ENCODE measurements at regions not wholly inside any gene's neighbourhood (a gene's known extent, or its start where the extent isn't known, plus 50 kb on each side); places are given as distances from the start of the nearest gene placed in this dataset.
"Not testable (repeated sequence)": the region's sequence is repeated elsewhere in the genome, so short reads cannot be mapped to it uniquely, and the experiment has no call there.

DNA sequence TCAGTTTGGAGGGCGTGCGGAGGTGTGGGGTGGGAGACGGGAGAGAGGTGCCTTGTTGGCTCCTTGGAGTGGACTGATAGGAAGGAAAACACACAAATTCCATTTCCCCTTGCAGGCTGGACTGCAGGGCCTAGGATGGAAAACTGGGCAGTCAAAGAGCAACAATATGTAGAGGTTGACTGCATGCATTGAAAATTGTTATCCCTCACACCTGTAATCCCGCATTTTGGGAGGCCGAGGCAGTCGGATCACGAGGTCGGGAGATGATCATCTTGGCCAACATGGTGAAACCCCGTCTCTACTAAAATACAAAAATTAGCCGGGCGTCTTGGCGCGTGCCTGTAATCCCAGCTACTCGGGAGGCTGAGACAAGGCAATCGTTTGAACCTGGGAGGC lies 128.2 kb downstream of the PPIAL4G start:
- no peak for DNase-seq

DNA sequence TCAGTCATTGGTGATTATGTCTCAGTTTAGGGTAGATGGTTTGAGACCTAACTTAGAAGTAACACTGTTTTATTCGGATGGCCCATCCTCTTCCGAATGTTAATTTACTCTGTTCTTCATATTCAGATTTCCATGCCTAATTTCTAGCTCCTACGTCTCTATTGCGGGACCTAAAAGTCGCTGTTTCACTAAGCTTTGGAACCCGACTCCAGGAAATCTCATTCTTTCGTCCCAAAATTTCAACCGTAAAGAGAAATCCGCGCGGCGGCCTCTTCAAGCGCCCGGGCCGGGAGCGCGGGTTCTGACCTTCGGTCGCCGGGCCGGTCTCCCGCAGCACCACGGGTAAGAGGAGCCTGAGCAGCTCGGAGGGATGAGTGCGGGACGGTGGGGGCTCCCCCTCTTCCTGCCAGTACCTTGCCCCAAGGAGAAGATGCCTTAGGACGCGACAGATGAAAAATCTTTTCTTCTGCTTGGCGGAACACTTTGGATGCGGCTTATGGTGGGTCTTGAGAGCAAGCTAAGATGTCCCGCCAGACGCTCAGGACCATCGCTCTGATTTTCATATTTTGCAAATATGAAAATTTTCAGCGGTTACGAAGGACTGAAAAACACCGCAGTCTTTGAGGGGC lies 128.7 kb downstream of the PPIAL4G start:
- DNase-seq = no peak

DNA sequence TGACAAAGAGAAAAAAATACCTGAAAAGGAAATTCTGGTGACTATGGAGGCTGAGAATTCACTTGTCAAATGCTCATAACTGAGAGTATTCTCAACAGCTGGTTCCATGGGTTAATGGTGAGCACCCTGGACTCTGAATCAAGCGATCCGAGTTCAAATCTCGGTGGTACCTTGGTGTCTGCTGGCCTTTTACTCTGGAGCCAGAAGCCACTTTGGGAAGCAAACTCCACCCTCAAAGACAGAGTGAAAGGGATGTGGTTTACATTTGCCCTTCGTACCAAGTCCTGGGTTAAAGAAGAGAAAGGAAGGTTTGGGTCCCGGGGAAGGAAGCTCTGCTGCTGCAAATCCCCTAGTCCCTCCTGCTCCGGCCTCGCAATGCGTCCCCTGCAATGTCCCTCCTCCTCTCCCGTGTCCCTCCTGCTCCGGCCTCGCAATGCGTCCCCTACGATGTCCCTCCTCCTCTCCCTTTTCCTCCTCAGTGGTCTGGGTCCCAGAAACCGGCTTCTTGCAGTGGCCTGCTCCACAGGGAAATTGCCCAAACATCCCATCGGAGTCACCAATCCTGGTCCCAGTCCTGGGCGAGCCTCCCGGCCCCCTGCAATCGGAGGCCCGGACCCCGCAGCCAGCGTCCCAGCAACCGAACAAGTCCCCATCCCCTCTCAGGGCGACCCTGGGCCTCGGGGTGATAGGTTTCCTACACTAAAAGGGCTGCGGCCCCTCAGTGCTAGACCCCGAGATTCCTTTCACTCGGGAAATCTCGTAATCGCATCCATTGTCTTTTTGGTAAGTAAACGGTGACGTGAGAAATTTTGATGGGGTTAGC lies 129.4 kb downstream of the PPIAL4G start:
- DNase-seq = no peak

DNA sequence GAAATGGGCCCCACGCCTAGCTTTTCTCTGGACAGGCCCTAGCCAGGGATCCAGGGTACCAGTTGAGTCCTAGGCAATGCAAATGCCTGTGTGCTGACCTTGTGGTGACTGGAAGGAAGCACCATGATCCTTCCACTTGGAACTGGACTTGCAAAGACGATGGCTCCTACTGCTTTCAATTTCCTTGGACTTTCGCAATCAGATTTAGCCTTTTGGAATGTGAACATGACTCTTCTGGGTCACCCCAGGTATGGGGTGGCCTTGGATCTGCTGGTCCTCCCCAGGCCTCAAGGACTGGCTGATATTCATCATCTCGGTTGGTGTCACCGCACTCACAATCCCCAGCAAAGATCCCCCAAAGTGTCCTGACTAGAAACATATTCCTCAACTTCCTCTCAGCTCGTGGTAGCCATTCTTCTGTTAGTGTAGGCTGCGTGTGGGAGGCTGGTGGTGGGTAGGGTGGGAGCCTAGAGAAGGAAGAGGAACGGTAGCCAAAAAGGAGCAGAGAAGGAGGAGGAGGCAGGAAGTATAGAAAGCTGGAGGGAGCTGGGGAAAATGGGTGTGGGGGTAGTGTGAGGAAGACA lies 130.5 kb downstream of the PPIAL4G start:
- no peak for DNase-seq

DNA sequence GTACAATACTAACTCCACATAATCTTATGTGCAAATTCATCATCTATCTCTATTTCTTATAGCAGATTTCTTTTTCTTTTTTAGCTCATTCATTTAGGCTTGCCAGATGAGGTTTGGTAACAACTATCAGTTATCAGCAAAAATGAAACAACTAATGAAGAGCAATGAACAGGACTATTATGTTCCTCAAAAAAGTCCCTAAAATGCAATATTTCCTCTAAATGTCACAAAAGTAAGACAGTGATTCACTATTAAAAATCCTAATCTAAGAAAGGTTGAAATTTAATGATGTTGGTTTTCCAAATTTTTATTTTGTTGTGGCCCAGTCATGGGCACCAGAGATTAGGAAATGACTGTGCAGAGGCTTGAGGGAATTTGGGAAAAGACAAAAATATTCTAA lies 135.3 kb downstream of the PPIAL4G start:
- DNase-seq = no peak

DNA sequence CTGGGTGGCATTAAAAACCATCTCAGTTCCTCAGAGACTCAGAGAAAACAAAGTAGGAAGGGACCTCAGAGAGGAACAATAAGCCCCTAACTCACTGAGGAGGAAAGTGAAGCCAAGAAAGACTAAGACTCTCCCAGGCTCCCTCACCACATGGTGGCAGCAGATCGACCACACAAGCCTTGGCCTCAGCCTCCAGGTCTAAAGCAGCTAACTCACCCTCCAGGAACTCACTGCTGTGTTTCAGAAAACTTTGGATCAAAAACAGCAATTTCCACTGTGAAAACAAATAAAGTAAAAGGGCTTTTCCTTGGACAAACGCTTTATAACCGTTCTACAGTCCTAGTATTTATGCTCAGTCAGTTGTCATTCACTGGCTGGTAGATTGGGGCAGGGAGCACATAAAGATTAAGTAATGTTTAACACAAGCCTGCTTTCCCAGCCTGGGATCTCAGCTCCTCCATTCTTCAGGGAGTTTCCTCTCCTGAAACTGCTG lies 137.4 kb downstream of the PPIAL4G start:
- DNase-seq = peak; percentile 35

DNA sequence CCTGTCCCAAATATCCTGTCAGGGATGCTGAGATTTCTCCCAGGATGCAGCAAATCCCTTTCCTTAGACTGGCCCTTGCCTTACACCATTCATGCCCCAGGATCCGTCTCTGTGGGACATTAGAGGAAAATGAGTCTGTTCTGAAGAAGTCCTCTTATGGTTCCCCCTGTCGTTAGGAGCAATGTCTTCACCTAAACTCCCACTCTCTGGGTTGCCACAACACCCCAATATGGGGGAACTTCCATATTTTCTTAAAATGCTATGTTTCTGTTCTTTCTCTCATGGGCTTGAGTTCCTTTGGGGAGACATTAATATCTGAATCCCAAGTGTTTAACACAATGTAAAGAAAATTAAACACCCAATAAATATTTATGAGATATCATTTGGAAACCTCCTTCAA lies 138.5 kb downstream of the PPIAL4G start:
- not testable (repeated sequence) for DNase-seq

DNA sequence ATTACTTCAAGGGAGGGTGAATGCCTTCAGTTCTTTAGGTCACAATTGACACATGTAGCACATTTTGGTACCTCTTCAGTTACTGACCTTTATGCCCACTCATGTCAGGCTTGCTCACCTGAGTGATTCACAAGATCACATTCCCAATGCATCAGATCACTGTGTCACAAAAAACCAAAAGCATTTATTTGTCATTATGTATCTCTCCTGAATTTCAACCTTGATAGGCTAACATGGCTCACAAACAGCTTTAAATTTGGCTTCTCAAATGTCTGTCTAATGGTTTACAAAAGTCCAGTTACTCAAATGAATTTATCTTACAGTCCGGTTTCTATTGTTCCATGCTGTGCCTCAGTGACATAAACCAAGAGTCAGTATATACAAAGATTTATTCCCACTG lies 141.4 kb downstream of the PPIAL4G start:
- not testable (repeated sequence) for DNase-seq

DNA sequence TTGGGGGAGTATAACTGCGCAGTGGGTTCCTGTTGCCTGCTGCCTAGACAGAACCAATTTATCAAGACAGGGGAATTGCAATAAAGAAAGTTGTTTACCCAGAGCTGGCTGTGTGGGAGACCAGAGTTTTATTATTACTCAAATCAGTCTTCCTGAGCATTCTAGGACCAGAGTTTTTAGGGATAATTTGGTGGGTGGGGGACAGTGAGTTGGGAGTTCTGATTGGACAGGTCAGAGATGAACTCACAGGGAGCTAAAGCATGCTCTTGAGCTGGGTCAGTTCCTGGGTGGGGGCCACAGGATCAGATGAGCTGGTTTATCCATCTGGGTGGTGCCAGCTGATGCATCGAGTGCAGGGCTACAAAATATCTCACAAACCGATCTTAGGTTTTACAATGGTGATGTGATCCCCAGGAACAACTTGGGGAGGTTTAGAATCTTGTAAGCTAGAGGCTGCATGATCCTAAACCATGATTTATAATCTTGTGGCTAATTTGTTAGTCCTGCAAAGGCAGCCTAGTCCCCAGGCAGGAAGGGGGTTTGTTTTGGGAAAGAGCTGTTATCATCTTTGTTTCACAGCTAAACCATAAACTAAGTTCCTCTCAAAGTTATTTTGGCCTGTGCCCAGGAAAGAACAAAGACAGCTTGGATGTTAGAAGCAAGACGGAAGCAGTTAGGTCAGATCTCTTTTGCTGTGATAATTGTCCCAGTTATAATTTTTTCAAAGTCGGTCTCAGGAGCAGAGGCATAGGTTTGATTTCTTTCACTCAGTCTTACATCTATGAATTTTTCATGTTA lies 146.8 kb downstream of the PPIAL4G start:
- not testable (repeated sequence) for DNase-seq

DNA sequence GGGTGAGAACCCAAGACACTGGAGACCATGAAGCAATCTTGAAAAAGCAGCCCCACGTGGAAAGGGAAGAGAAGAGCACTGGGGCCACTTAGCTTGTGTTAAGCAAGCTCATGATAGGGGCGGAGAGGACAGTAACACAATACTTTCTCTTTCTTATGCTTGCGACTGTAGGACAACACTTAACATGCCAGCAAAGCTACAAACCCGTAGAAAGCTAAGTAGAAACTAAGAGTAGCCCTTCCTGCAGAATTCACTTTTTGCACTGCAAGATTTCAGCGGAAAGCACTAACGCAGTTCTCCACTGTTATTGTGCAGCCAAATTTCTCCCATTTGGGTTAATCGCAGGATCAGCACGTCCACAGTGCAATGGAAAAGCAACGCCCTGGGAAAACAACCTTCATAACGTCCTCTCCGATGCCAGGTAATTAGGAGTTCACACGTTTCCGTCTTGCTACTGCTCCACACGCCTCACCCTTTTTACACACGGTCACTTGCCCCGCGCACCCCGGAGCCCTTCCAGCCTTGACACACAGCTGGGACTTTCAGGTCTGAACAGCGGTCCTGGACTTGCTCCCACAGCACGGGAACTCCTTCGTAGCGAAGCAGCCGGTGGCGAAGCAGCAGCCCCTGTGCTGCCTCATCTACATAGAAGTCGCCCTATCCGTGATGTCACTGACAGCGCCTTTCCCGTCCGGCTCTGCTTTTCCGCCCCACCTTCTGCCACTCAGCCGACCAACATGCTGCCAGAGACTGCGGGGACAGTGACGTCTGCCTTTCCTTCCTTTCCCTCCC lies 148.6 kb downstream of the PPIAL4G start:
- DNase-seq = peak; percentile 82

DNA sequence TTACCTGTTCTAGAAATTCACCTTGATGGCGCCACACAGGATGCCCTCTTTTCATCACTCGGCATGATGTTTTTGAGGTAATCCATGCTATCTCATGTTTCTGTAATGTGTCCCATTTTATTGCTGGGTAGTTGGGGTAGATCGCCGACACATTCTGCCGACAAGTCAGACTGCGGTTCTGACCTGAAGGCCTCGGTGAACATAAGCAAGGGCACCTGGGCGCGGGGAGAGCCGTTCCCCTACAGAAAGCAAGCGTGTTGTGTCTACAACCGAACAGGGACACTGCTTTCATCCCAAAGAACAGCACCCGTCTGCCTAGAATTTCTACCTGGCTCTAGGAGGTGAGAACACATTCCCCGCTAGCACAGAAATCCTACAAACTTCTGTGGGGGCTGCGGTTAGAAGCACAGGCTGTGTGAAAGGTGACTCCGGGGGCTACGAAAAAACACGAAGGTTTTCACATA lies 149.2 kb downstream of the PPIAL4G start:
- peak; percentile 42 for DNase-seq

DNA sequence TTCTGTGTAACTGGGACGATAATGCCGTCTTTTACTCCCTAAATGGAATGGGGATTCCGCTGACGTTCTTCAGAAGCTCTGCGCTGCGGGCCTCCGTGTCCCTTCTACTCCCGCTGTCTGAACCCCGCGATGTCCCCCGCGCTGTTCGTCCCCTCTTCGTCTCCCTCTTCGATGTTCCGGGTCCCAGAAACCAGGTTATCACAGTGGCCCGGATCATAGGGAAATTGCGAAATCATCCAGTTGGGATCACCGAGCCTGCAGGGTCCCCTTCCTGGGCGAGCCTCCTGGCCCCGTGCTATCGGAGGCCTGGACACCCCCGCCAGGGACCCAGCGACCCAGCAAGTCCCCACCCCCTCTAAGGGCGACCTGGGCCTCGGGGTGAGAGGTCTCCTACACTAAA lies 154.2 kb downstream of the PPIAL4G start:
- no peak for DNase-seq

DNA sequence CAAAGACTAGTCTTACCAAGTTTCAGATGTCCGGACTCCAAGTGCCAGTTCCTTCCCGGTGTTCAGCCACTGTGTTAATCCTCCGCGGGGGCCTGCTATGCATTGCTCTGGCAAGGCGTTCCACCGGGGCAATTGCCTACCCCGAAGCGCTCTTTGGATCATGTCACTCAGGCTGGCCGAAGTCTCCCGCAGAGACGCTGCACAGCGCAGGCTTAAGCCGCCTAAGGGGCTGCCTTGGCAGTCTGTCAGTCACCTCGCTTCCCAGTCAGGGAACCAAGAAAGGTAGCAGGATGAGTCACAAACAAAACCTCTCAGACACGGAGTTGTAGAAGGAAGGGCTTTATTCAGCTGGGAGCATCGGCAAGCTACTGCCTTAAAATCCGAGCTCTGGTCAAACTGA lies 158.1 kb downstream of the PPIAL4G start:
- DNase-seq = not testable (repeated sequence)

DNA sequence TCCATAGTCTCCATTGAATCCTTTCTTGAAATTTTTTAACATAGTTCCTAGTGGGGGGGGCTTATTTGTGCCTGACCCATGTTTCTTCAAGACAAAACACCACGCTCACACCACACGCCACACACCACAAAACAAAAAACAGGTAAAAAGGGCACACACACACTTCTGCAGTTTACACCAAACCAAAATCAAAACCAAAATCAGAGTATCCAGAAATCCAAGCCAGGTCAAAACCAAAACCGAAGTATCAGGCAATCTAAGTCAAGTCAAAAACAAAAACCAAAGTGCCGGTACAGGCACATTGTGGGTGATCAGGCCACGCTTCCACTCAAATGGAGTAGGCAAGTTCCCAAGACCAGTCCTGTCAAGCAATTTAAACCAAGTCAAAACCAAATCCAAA lies 158.6 kb downstream of the PPIAL4G start:
- DNase-seq = not testable (repeated sequence)

DNA sequence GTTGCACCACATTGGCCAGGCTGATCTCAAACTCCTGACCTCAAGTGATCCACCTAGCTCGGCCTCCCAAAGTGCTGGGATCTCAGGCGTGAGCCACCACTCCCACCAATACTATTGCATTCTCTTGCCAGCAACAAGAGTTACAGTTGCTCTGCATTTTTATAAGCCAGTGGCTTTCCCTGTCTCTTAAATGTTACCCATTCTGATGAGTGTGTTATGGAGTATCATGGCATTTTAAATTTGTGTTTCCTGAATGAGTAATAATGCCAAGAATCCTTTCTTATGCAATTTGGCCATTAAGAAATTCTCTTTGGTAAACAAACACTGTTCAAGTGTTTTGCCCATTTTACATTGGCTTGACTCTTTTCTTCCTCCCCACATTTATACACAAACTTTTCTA lies 163.0 kb downstream of the PPIAL4G start:
- DNase-seq = not testable (repeated sequence)

DNA sequence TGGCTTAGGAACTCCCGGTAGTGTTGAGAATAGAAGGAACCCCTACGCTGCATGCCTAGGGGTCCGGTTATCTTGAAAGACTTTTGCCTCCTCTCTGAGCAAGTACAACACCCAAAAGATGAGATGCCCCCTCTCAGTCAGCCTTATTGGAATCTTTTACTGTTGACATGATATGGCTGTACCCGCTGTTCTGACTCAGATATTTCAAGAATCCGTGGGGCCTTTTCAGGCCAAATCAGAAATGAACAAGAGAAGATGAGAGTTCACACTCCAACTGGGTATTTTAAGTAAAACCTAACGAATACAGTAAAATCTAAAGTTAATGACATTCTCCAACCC lies 164.2 kb downstream of the PPIAL4G start:
- DNase-seq = no peak

DNA sequence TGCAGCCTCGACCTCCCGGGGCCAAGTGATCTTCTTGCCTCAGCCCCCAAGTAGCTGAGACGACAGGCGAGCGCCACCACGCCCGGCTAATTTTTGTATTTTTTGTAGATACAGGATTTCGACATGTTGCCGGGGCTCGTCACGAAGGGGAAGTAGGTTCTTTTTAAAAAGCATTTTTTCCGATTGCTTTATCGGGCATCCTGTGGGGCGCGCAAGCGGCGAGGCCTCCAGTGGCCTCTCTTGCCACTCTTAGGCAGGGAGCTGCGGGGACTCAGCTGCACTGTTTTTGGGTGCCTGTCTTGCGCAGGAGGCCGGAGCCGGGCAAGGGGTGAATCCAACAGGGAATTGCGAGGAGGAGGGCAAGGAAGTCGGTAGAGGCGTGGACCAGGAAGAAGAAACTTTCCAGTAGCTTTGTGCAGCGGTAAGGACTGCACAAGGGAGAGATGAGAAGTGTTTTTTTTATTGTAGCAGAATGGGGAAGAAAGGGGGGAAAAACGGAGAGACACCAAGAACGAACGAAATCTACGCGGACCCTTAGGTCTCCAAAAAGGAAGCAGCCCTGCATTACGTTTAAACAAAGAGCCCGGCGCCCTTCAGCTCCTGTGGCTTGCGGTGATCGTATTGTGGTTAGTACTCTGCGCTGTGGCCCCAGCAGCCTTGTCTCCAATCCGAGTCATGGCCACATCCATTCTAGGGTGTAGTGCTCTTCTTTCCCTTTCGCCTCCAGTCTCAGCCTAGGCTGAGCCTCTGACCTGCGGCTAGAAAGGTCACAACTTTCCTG lies 164.8 kb downstream of the PPIAL4G start:
- peak; percentile 53 for DNase-seq

DNA sequence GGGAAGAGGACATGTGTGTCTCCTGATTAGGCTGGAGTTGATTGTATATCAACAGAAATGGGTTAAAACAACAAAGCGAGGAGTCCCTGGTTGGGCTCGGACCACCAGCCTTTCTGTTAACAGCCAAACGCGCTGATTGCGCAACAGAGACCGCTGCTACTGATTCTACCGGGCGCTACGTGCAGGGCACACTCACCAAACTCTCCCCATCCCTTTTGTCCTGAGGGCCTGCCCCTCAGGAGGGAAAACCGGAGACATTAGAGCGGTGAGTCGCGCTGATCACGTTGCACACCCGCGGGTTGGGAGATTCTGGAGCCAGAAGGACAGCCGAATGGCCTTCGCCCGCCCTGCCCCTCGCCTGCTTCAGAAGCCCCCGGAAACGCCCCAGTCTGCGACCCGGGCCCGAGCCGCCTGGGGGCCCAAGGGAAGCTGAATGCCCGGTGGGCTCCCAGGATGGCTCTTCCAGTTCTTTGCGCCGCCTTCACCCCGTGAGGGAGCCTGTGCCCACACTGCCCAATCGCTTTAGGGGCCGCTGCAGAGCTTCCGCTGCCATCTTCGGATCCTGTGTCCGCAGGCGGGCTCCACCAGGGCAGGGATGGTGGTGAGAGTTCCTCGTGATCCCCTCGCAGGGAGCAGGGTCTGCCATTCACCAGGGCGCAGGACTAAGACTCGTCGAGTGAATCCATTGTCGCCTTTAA lies 165.4 kb upstream of the NBPF11 start:
- no peak for DNase-seq

DNA sequence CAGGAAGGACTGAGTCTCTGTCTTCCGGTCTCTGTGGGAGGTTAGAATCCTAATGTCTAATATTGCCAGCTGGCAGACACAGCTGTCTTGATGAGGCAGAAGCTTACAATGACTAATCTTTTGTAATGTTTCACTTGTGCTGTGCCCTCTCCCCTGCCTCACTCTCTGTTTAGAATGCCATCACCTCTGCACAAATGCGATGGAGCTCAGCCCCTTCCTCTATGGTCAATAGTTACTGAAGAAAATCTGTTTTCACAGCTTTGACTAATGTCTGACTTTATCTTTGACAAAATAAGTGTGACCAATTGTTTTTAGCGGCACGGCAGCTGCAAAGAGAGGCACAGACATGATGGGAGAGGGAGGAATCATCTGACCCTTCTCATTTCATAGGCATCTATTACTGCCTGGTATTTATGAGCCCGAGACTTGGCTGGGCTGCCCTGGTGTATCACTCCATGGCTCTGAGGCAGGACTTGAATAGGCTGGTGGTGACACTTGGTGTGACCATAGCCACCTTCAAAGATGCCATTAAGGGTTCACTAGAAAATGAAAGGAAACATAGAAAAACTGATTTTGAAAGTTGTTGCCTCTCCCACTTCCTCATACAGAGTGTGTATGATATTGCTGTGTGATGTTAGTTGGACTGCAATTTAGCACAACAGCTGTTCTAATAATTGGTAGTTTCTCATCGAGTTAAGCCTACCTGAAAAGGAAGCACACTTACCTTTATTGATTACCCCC lies 163.2 kb upstream of the NBPF11 start:
- no peak for DNase-seq

DNA sequence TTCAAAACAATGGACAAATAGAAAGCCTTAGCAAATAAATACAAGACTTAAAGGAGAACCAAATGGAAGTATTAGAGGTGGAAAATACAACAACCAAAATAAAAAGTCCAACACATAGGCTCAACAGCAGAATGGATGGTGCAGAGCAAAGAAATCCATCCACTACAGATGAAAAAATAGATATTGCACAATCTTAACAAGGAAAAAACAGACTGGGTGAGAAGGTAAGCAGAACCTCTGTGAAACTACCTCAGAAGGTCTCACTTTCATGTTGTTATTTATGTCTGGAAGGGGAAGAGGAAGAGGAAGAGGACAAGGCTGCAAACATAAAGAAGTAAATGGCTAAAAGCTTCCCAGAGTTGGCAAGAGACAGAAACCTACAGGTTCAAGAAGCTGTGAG lies 158.7 kb upstream of the NBPF11 start:
- DNase-seq = no peak
